MM.1S (cell line): ENCODE measurements at regions not wholly inside any gene's neighbourhood (a gene's known extent, or its start where the extent isn't known, plus 50 kb on each side); places are given as distances from the start of the nearest gene placed in this dataset.

ENCODE experiments used
- DNase-seq: peaks from one replicate; pipeline ENCODE4 v3.0.0-alpha.2; 2015
- H2AFZ ChIP-seq: fragments of 300-600 bp; sonication (generic); 2 replicates; pipeline ENCODE4 v1.6.0; 2016; ENCODE audit warnings: antibody characterized with exemption, low read length
- H3F3A ChIP-seq: fragments of 300-600 bp; sonication (generic); 2 replicates; pipeline ENCODE4 v1.6.1; 2016; ENCODE audit warnings: mild to moderate bottlenecking, antibody characterized with exemption, low read length, moderate library complexity, mixed read lengths; ENCODE audit not compliant: insufficient read depth
- H3K27ac ChIP-seq: fragments of 300-600 bp; sonication (generic); 2 replicates; pipeline ENCODE4 v1.5.1; 2016; ENCODE audit warnings: mild to moderate bottlenecking, low read length
- H3K27me3 ChIP-seq: fragments of 300-600 bp; sonication (generic); replicated peaks from 2 replicates; pipeline ENCODE4 v1.6.0; 2016; ENCODE audit warnings: low read length; ENCODE audit not compliant: insufficient read depth
- H3K36me3 ChIP-seq: fragments of 300-600 bp; sonication (generic); replicated peaks from 2 replicates; pipeline ENCODE4 v1.6.1; 2016; ENCODE audit warnings: mild to moderate bottlenecking, low read length, mixed read lengths; ENCODE audit not compliant: insufficient read depth
- H3K4me1 ChIP-seq: fragments of 300-600 bp; sonication (generic); 2 replicates; pipeline ENCODE4 v1.6.1; 2016; ENCODE audit warnings: low read length, mixed read lengths
- H3K4me2 ChIP-seq: fragments of 300-600 bp; sonication (generic); 2 replicates; pipeline ENCODE4 v1.6.0; 2016; ENCODE audit warnings: low read depth, low read length
- H3K4me3 ChIP-seq: fragments of 300-600 bp; sonication (generic); 2 replicates; pipeline ENCODE4 v1.5.1; 2016; ENCODE audit warnings: low read length, mixed read lengths
- H3K79me2 ChIP-seq: fragments of 300-600 bp; sonication (generic); 2 replicates; pipeline ENCODE4 v1.6.1; 2016; ENCODE audit warnings: mixed run types, low read length, mixed read lengths
- H3K9ac ChIP-seq: fragments of 300-600 bp; sonication (generic); 2 replicates; pipeline ENCODE4 v1.6.1; 2016; ENCODE audit warnings: low read length, mixed read lengths
- H3K9me2 ChIP-seq: fragments of 300-600 bp; sonication (generic); replicated peaks from 2 replicates; pipeline ENCODE4 v1.6.1; 2016; ENCODE audit warnings: mild to moderate bottlenecking, low read length, mixed read lengths; ENCODE audit not compliant: insufficient read depth
- H3K9me3 ChIP-seq: fragments of 300-600 bp; sonication (generic); replicated peaks from 2 replicates; pipeline ENCODE4 v1.6.1; 2016; ENCODE audit warnings: mild to moderate bottlenecking, low read length, mixed read lengths; ENCODE audit not compliant: insufficient read depth
- H4K20me1 ChIP-seq: fragments of 300-600 bp; sonication (generic); 2 replicates; pipeline ENCODE4 v1.6.1; 2016; ENCODE audit warnings: mild to moderate bottlenecking, low read length, moderate library complexity, mixed read lengths; ENCODE audit not compliant: insufficient read depth
- EZH2 ChIP-seq: fragments of 300-600 bp; sonication (generic); optimal IDR thresholded peaks from 2 replicates; pipeline ENCODE3; 2017; ENCODE audit warnings: low read depth, mild to moderate bottlenecking, antibody characterized with exemption, low read length, mixed read lengths
- EZH2phosphoT487 ChIP-seq: fragments of 300-600 bp; sonication (generic); IDR thresholded peaks from 2 replicates; pipeline ENCODE4 v1.6.1; 2018; ENCODE audit warnings: antibody characterized with exemption, low read length
- TF ChIP-seq, protein P1 (sequence below): fragments of 300-600 bp; sonication (generic); IDR thresholded peaks from 2 replicates; pipeline ENCODE4 v1.5.1; 2016; ENCODE audit warnings: antibody characterized with exemption, low read length, mixed read lengths

DNA sequence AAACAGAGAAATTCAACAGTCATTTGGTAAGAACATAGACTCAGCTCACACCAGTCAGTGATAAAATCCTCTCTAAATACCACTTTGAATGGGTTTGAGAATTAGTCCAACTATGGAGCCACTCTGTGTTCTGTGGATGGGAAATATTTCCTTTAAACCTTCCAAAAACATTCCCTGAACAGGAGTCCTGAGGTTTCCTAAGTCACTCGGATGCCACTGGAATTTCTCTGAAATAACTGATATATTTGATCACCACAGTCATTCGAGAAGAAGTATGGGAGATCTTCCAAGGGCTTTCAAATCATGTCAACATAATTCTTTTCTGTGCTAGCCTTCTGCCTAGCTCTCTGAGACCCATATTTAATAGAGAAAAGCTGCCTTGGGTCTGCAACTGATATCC lies 958.6 kb downstream of the STIM2 start:
- H3K4me1 ChIP-seq, result peaks cover 12% of the 10 kb centered on the region
- DNase-seq, result no peak
- H3K9me3 ChIP-seq, result no peaks in the 10 kb centered on the region
- no peaks in the 10 kb centered on the region for H3K9me2 ChIP-seq
- H3K4me2 ChIP-seq, result no peak overlapping the region
- H3K27me3 ChIP-seq, result no peaks in the 10 kb centered on the region
- no peaks in the 10 kb centered on the region for H3K79me2 ChIP-seq
- H3K27ac ChIP-seq, result no peak overlapping the region
- H4K20me1 ChIP-seq, result no peaks in the 10 kb centered on the region
- H3K36me3 ChIP-seq, result no peaks in the 10 kb centered on the region
- TF ChIP-seq, protein P1, sequence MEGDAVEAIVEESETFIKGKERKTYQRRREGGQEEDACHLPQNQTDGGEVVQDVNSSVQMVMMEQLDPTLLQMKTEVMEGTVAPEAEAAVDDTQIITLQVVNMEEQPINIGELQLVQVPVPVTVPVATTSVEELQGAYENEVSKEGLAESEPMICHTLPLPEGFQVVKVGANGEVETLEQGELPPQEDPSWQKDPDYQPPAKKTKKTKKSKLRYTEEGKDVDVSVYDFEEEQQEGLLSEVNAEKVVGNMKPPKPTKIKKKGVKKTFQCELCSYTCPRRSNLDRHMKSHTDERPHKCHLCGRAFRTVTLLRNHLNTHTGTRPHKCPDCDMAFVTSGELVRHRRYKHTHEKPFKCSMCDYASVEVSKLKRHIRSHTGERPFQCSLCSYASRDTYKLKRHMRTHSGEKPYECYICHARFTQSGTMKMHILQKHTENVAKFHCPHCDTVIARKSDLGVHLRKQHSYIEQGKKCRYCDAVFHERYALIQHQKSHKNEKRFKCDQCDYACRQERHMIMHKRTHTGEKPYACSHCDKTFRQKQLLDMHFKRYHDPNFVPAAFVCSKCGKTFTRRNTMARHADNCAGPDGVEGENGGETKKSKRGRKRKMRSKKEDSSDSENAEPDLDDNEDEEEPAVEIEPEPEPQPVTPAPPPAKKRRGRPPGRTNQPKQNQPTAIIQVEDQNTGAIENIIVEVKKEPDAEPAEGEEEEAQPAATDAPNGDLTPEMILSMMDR, result no peak
- TF ChIP-seq EZH2, result no peak
- no peak for TF ChIP-seq EZH2phosphoT487
- no peak overlapping the region for H2AFZ ChIP-seq
- H3F3A ChIP-seq, result peaks cover 5% of the 10 kb centered on the region
- H3K4me3 ChIP-seq, result no peak overlapping the region
- no peak overlapping the region for H3K9ac ChIP-seq

DNA sequence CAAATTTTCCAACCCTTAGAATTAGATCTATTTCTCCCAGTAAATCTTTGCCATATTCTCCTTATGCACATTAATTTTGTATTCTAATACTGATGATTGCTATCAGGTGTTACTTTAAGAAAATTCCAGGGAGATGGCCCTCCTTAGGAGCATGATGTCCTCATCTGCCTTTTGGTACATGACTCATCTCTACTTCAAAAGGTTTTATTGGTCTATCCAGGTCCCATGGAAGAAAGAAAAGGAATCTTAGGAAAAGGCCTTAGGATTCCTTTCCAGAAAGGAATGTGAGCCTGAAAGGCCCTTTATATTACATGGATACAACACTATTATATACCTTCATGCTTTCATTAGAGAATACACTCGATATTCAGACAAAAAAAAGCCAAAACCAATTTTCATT lies 968.2 kb downstream of the STIM2 start:
- no peaks in the 10 kb centered on the region for H3K27me3 ChIP-seq
- no peaks in the 10 kb centered on the region for H3F3A ChIP-seq
- H3K36me3 ChIP-seq, result no peaks in the 10 kb centered on the region
- TF ChIP-seq EZH2phosphoT487 (no peak), EZH2 (no peak)
- no peaks in the 10 kb centered on the region for H3K9me3 ChIP-seq
- H2AFZ ChIP-seq, result no peak overlapping the region
- H3K4me2 ChIP-seq, result no peak overlapping the region
- no peaks in the 10 kb centered on the region for H3K4me1 ChIP-seq
- H3K79me2 ChIP-seq, result no peaks in the 10 kb centered on the region
- no peak for DNase-seq
- no peaks in the 10 kb centered on the region for H4K20me1 ChIP-seq
- no peak overlapping the region for H3K4me3 ChIP-seq
- H3K9ac ChIP-seq, result no peak overlapping the region
- no peak overlapping the region for H3K27ac ChIP-seq
- H3K9me2 ChIP-seq, result no peaks in the 10 kb centered on the region

DNA sequence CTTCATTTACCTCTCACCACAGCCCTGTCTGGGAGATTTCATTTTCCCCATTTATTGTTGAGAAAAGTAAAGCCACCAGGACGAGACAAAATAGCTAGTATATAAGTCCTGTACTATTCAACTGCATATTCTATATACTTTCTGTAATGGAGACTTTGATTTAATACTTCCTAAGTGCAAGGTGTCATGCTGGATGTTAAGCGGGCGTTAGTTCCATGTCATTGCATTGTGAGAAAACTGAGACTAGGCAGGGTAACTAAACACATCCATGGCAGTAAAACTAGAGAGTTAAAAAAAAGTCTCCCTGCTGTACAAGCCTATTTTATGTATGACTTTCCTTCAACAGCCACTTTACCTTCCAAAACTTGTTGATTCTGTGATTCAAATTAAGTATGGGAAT lies 969.6 kb downstream of the STIM2 start:
- Histone ChIP-seq H3K9me2 (no peaks in the 10 kb centered on the region), H2AFZ (no peak overlapping the region)
- TF ChIP-seq EZH2 (no peak), EZH2phosphoT487 (no peak)
- TF ChIP-seq, protein P1, result no peak

DNA sequence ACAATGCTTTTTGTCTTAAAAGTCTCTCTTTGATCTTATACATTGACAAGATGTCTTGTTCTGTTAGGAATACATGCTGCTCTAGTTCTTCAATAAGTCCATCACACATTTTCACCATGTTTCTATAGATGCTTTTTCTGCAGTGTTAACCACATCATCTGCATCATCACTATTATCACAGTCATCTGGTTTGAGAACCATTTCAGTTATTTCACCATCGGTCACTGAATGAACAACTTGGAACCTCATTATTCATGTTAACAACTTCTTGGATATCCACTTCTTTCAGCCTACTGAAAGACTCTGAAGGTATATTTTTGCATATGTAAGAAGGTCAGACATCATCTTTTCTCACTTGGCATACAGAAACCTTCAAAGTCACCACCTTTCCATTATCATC lies 975.2 kb downstream of the STIM2 start:
- no peaks in the 10 kb centered on the region for H3K79me2 ChIP-seq
- H3K27me3 ChIP-seq, result no peaks in the 10 kb centered on the region
- H3K9me3 ChIP-seq, result no peaks in the 10 kb centered on the region; the same call in 1 of the 2 replicates
- no peaks in the 10 kb centered on the region for H3F3A ChIP-seq
- no peak overlapping the region for H3K27ac ChIP-seq
- no peak overlapping the region for H3K9ac ChIP-seq
- TF ChIP-seq EZH2phosphoT487 (no peak), EZH2 (no peak)
- TF ChIP-seq, protein P1, result no peak
- no peaks in the 10 kb centered on the region for H3K9me2 ChIP-seq
- DNase-seq, result no peak
- no peaks in the 10 kb centered on the region for H3K36me3 ChIP-seq
- no peak overlapping the region for H3K4me3 ChIP-seq
- H4K20me1 ChIP-seq, result no peaks in the 10 kb centered on the region
- no peak overlapping the region for H2AFZ ChIP-seq
- H3K4me1 ChIP-seq, result no peaks in the 10 kb centered on the region
- H3K4me2 ChIP-seq, result no peak overlapping the region

More for the DNA sequence above, 969.6 kb downstream of the STIM2 start:
- no peak overlapping the region for H3K4me2 ChIP-seq
- H4K20me1 ChIP-seq, result no peaks in the 10 kb centered on the region
- H3K4me1 ChIP-seq, result no peaks in the 10 kb centered on the region
- no peak for DNase-seq
- H3K27ac ChIP-seq, result no peak overlapping the region
- no peaks in the 10 kb centered on the region for H3K79me2 ChIP-seq
- H3K9ac ChIP-seq, result no peak overlapping the region
- no peak overlapping the region for H3K4me3 ChIP-seq
- no peaks in the 10 kb centered on the region; the same call in 1 of the 2 replicates for H3K9me3 ChIP-seq
- no peaks in the 10 kb centered on the region for H3F3A ChIP-seq
- H3K36me3 ChIP-seq, result no peaks in the 10 kb centered on the region
- H3K27me3 ChIP-seq, result no peaks in the 10 kb centered on the region
